Activated gamma-delta T cell treated with Interleukin-2 at 50 U/mL for 16 hours (primary cell): ENCODE measurements at regions not wholly inside any gene's neighbourhood (a gene's known extent, or its start where the extent isn't known, plus 50 kb on each side); places are given as distances from the start of the nearest gene placed in this dataset.

Experiments
- DNase-seq: peaks from one replicate; pipeline ENCODE4 v3.0.0-alpha.2; 2020

DNA sequence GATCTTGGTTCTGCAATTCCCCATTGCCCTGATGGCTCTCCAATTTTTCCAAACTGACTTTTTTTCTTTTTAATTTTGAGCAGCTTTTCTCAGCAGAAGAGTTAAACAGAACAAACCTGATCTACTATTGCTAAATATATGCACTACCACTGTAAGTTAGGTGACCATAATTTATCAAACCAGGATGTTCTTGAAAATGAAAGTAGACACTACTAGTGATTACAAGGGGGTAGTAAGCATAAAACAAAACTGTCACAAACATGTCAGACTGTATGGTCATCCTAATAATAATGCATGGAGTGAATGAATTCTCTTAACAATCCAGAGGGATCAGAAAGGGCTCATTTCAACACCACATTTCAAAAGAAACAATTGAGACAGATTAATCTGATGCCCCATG, 183.0 kb upstream of the FOXN3 start:
- DNase-seq: no peak

DNA sequence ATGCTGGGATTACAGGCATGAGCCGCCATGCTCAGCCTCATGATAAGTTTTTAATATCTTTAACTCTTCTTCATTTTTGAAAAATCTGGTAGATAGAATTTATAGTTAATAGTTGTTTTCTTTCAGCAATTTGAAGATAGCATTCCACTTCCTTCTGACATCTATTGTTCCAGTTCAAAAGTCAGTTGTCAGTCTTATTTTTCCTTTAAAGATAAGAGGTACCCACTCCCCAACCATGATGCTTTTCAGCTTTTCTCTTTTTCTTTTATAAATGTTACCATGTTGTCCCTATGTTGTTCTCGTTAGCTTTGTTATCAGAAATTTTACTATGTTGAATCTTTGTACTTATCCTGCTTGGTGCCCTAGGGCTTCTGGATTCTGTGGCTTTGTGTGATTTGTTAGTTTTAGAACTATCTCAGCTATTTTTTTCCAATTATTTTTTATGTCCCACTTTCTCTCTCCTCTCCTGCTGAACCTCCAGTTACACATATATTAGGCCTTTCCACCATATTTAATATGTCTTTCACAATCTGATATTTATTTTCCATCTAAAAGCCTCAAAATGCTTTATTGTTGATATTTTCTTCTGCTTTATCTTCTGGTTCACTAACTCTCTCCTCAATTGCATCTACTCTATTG, 181.6 kb upstream of the FOXN3 start:
- DNase-seq: no peak

DNA sequence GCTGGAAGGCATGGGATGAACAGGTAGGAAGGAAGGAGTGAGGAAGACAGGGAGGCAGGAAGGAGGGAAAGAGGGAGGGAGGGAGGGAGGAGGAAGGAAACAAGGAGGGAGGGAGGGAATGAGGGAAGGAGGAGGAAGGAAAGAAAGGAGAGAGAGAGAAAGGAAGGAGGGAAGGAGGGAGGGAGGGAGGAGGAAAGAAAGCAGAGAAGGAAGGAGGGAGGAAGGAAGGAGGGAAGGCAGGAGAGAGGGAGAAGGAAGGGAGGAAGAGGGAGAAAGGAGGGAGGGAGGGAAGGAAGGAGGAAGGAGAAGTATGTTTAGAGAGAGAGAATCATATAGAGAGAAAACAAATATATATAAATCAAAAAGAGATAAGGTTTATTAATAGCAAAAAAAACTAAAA, 175.9 kb upstream of the FOXN3 start:
- no peak for DNase-seq

DNA sequence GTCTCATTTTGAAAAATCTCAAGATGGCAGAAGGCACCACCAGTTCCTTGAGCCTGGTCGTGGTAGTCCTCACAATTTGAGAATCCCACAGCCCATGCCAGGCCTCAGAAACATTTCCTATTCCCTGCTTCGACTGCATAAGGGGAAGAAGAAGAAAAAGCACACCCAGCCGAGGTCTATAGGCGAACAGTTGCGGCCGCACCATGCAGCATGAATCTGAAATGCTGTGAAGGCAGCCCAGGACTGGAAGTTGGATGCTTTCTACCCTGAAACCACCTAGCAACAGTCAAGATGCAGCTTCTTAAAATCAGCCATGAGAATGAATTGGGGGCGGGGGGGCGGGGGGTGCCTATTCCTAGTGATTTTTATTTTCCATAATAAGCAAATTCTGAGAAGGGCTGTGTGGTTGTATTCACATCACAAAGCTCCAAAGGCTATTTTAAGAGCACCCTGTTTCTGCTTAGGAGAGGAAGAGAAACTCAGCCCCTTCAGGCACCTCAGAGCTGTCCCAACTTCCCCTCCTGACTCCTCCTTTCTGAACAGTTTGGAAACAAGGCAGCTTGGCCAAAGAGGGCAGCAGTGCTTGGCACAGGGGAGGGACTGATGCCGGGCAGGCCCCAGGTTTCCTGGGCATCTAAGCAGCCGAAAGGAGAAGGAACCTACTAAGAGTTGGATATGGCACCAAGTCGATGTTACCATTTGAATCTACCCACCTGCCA, 172.5 kb upstream of the FOXN3 start:
- no peak for DNase-seq

DNA sequence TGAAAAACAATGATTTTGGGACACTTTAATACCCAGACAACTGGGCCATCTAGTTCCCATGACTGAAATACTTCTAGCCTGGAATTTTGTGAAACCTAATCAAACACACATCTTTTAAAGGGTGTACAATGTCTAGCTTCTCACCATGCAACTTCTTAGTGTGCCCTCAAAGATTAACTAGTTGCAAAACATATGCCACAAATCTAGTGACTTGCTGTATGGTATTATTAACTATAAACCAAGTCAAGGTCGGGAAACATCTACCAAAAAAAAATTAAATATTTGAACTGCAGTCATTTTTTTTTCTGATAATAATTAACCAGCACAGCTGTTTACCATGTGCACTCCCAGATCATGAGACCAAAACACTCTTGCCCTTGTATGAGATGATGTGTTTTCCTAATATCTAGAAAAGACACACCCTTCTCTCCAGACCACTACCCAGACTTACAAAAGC, 171.8 kb upstream of the FOXN3 start:
- DNase-seq: no peak

DNA sequence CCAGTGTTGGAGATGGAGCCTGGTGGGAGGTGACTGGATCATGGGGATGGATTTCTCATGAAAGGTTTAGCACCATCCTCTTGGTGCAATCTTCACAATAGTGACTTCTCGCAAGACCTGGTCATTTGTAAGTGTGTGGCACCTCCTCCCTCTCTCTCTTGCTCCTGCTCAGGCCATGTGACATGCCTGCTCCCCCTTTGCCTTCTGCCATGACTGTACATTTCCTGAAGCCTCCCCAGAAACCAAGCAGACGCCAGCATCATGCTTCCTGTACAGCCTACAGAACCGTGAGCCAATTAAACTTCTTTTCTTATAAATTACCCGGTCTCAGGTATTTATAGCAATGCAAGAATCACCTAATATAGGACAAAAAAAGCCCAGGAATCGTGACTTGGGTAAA, 171.0 kb upstream of the FOXN3 start:
- no peak for DNase-seq

DNA sequence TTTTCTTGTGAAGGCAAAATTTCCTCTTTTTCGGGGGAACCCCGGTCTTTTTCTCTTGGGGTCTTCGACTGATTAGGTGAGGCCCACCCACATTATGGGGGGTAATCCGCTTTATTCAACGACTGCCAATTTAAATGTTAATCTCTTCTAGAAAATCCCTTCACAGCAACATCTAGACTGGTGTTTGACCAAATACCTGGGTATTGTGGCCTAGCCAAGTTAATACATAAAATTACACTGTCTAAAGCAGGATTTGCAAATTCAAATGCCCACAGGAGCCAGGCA, 170.0 kb upstream of the FOXN3 start:
- DNase-seq: no peak

DNA sequence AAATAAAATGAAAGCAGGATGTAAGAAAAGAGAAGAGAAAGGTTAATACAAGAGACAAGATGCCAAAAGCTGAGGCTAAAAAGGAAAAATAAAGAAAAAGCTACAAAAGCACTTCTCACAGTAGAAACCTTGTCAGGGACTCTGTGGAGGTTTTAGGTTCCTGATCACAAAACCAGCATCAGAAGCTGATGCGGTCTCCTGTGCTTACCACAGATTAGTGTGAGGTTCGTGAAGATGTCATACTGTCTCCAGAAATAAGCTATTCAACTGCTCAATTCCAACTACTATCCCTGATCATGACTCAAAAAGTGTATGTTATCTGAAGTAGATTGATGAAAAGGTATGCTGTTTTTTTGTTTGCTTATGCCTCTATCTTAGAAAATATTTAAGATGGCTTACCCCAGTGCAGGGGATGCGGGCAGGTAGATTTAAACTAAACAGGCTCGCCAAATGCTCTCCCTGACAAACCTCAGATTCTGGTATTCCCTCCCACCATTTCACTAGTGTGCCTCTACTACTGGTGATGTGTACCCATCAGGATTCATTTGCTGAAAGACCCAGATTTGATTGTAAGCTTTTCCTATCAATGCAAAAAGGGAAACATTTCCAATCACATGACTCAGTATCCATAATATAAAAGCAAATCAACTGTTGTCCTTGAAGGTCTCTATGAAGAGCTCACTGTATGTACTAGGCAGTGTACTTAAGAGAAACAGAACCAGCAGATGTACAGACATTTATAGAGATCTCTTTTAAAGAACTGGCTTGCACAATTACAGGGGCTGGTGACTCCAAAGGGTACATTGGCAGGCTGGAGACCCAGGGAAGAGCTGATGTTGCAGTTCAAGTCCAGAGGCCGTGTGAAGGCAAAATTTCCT, 169.5 kb upstream of the FOXN3 start:
- DNase-seq: no peak

DNA sequence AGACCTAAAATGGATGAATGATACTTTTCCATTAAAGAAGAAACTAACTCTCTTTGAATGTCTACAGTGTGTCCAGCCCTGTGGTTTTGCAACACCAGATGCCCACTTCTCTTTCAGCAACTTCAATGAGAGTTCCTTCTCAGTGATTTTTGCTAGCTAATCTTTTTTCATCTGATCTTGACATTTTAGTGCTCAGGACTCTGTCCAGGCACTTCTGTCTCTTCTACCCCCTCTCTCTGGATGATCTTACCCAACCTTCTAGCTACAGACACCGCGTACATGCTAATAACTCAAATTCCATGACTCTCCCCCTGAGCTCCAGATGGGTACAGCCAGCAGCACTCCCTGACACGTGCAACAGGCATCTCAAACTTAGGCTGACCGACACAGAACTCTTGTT, 161.1 kb upstream of the FOXN3 start:
- no peak for DNase-seq

DNA sequence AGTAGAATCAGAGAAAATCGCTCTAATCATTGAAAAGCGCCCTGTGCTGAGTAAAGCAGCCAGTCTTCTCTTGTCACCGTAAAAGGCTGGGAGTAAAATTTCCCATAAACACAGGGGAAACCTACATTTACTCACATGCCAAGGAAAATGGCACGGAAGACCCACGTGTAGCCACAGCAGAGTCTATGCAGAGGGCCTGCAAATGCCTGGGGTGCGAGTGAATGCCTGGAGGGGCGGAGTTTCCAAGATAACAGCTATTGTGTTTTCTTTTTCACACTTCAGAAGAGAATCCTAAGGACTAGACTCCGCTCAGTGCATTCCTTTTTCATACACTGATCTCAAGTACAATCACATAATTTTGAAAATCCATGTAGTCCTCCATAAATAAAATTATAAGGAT, 159.9 kb upstream of the FOXN3 start:
- DNase-seq: no peak

DNA sequence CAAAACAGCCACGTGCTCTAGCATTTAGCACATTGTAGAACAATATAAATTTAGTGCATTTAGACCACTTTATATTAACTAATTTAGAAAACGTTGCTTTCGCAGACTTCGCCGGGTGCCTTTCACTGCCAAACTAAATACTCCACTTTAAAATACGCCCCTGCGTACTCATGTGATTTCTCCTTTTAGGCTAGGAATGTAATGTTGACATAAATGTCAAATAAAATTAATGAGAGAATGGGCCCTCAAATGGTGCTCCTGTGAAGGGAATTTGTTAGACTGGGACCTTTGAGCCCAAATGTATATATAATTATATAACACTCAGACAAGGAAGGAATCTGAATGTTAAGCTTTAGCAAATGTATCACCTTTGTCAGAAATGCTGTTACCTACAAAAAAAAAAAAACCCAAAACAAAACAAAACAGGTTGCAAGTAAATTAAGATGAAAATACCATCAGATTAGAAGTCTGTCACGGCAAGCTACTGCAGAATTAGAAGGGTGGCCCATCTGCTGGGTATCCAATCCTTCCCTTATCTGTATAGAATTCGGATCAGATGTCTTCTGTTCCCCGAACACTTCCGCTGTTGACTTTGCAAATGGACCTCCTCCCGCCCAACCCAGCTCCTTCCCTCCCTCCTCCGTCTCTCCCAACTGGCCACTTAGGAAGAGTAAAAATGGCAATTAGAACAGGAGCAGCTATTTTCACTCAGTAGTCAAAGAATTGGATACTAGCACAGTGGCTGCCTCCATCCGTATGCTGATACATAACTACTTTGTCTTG, 159.3 kb upstream of the FOXN3 start:
- DNase-seq: no peak

DNA sequence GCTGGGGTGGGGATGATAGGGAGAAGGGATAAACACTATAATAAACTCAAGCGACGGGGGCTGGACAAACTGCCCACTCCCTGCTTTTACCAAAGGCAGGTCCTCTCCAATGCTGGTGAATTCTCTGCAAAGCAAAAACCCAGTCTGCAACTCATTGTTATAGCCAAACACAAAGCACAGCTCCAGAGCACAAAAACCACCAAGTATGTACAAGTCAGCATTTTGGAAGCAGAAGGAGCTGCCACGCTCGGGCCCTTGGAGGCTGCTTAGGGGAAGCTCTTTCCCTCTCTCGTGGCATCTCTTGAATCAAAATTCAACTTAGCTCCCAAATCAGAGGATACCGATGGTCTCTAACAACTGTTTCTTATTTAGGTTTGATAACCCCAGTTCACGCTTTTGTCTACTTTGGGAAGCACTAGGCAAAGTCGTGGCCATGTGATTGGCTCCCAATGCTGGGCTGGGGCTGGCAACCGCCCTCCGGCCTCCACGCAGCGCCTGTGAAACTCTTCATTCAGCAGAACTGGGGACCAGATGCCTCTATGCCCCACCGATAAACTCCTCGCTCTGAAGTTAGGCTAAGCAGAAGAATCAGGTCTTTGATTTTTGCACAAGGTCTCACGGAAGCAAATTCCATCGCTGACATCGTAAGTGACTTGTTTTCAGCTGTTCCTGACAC, 158.5 kb upstream of the FOXN3 start:
- DNase-seq: no peak

DNA sequence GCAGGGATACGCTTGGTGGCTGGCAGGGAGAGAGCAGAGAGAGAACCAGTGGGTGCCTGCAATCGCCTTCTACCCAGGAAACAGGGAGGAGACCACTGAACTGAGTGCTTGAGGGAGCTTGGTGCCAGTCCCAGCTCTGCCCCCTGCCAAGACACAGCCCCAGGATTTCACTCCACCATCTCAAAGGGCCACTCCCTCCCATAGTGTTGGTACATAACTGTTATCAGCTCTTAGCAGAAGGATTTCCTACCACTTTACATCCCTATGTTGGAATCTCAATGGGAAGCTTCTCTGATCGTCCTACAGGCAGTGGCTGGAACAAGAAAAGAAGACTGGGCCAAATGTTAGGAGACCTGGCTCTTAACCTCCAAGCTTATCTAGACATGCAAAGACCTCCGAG, 157.4 kb upstream of the FOXN3 start:
- no peak for DNase-seq

DNA sequence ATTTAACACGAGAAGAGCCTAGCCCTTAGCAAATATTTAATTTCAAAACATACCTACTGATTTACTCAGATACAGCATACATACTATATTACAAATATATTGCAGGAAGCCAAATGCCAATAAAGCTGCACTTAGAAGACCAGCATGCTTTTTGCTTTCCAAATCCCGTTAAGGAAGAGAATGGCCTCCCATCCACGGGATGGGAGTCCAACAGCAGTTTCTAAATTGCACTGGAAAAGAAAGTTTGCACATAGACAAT, 156.3 kb upstream of the FOXN3 start:
- DNase-seq: no peak

DNA sequence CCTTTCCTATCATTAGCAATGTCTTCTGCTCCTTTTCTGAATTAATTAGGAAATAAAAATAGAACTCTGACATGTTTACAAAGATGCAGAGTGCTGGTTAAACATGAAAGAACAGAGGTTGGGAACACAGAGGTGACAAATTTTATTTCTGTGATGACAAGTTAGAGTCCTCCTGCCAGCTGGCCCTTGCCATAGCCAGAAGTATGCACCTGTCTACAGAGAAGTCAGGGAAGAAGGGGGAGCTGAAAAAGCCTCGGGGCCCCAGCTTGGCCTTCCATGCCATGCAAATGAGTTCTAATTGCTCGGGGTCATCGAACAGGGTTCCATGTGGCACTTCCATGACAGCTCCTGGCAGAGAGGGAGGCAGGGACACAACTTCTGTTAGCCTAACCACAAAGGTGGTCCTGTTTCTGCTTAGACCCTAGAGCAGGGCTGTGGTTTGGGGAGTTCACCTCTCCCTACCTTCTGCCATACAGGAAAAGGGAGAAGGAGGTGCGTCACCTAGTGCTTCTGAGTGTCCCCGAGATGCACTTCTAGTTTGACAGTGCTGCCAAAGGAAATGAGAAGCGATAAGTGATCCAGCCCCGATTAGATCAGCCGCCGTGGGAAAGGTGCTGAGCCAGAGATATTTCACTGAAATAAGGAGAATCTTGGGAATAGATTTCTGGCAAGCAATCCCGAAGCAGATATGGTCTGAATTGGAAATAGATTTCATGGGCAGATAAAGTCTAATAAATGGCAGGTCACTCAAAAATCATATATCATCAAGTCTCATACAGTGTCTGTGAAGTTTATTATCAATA, 155.8 kb upstream of the FOXN3 start:
- DNase-seq: no peak

DNA sequence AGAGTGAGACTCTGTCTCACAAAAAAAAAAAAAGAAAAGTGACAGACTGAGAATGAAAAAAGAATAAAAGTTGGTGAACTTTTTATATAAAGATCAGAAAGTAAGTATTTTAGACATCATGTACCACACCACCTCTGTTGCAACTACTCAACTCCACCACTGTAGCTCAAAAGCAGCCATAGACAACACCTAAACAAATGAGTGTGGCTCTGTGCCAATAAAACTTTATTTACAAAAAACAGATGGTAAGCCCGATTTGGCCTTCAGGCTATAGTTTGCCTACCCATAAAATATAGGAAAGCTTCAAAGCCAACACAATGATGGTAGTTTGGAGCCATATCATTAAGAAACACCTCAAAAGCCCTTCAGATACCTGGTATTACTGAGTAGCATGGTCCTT, 154.5 kb upstream of the FOXN3 start:
- no peak for DNase-seq

DNA sequence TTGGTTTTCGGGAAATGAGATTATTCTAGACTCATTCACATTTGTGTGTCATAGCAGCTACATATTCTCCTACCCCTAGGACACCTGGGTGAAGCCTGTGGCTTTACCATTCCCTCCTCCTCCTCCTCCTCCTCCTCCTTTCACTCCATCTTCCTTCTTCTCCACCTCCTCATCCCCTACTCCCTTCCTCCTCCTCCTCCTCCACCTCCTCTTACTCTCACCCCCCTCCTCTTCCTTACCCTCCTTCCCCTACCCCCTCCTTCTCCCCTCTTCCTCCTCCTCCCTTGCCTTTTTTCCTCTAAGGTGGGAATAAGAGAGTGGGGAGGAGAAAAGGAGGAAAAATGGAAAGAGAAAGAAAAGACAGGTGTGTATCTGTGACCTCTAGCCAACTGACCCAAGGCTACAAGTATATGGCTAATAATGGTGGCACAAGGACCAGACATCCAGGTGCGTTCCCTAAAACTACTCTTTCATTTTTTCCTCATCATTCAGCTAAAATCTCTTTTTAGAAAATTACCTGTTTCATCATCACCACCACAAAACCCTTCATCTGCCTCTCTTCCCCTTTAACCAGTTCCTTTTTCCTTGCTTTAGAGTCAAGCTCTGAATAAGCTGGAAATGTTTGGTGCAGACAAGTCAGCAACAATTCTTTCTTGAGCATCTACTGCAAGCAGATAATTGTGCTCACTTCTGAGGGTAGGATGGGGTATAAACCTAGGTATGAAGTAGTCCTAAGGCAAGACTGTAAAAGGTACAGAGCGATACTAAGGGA, 149.8 kb upstream of the FOXN3 start:
- no peak for DNase-seq

DNA sequence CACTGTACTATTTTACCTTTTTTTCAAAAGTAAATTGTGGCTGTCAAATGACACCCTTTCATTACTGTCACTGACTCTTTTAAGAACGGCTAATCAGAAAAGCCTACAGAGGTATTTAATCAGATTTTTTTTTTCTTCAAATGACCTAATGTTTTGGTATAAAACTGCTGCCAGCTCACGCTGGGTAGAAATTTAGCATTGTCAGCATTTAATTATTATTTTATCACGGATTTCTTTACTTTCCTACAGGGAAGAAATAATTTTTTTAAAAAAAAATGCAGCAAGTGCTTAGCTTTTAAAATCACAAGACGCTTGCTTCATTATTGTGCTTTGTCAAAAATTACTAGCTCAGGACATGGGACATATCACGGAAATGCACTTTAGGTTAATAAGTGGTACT, 149.1 kb upstream of the FOXN3 start:
- DNase-seq: no peak

DNA sequence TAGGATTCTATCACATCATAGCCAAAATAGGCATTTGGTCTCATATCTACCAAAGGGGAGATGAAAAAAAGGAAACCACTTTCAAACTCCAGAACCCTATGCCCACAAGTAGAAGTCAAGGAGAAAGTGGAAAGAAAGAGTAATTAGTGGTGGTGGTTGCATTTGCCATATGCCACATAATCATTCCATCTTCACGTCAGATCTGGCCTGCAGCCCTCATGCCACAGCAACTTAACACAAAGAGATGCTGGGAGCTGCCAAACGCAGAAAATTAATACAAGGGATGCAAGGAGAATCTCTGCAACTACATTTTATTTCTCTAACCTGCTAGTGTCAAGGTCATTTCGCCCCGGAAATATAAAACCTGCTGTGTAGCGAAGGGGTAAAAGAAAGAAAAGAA, 148.6 kb upstream of the FOXN3 start:
- DNase-seq: no peak

DNA sequence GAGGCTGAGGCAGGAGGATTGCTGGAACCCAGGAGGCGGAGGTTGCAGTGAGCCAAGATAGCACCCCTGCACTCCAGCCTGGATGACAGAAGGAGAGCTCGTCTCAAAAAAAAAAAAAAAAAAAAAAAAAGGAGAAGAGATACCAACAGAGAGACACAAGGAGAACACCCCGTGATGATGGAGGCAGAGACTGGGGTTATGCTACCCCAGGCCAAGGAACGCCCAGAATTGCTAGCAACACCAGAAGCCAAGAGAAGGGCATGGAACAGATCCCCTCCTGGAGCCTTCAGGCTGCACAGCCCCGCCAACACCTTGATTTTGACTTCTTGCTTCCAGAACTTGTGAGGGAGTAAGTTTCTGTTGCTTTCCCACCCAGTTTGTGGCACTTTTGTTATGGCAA, 148.0 kb upstream of the FOXN3 start:
- DNase-seq: no peak

DNA sequence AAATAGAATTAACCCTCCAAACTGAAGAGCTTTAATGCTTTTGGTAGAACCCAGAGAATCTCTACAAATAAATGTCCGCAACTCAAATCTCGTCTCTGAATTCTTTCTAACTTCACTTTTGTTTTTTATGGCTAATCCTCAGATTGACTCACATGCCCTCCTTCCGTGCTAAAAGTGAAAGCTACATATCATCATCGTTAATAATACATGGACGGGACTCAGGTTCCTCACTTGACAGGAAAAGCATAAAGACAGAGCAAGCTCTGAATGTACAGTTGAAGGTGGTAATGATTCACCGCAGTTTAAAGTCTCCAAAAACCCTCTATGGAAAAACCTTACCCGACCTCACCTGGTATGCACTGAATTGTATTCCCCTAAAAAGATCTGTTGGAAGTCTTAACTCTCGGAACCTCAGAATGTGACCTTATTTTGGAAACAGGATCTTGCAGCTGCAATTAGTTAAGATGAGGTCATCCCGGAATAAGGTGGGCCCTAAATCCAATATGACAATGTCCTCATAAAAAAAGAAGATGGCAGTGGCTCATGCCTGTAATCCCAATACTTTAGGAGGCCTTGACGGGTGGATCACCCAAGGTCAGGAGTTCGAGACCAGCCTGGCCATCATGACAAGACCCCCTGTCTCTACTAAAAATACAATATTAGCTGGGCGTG, 147.4 kb upstream of the FOXN3 start:
- DNase-seq: no peak
